Caco-2 (cell line): ENCODE measurements at regions not wholly inside any gene's neighbourhood (a gene's known extent, or its start where the extent isn't known, plus 50 kb on each side); places are given as distances from the start of the nearest gene placed in this dataset.

Experiments used
- BruUV-seq: library from RNA; stranded (reverse); fragments of 400-500 nt; replicated peaks from 2 replicates; lab custom pipeline; 2021; lab: Mats Ljungman, UMichigan
- CTCF ChIA-PET: fragments of 300-600 bp; sonication (Branson Sonifier 250); formaldehyde crosslinking; loops from one replicate; lab custom pipeline; 2022; ENCODE audit warnings: antibody characterized with exemption; lab: Charles Lee
- POLR2A ChIA-PET: fragments of 300-600 bp; sonication (Branson Sonifier 250); formaldehyde crosslinking; loops from one replicate; lab custom pipeline; 2022; ENCODE audit warnings: antibody characterized with exemption; lab: Charles Lee
- DNase-seq, 2 experiments: peaks; one replicate each; pipeline versions ENCODE4 v3.0.0 to v3.0.0-alpha.2; 2020 to 2022
- H3K27me3 ChIP-seq: replicated peaks from 2 replicates; pipeline ENCODE4 v1.6.0; 2011; ENCODE audit warnings: low read length; ENCODE audit not compliant: control insufficient read depth, insufficient read depth
- H3K36me3 ChIP-seq: 2 replicates; pipeline ENCODE4 v1.5.1; 2011; ENCODE audit warnings: low read length; ENCODE audit not compliant: control insufficient read depth, insufficient read depth
- H3K4me1 ChIP-seq: fragments of 250-450 bp; sonication (Bioruptor Pico); 2 replicates; pipeline ENCODE4 v1.5.1; 2020; ENCODE audit warnings: mild to moderate bottlenecking
- H3K4me3 ChIP-seq: 2 replicates; pipeline ENCODE4 v1.5.1; 2011; ENCODE audit warnings: low read depth, mild to moderate bottlenecking, control low read depth, low read length
- H3K9me3 ChIP-seq: fragments of 250-450 bp; sonication (Bioruptor Pico); 2 replicates; pipeline ENCODE4 v1.5.1; 2020; ENCODE audit warnings: mild to moderate bottlenecking, moderate library complexity
- H3K27ac Mint-ChIP-seq: one replicate; pipeline ENCODE4 v1.8.0; 2022; ENCODE audit warnings: mixed read lengths; ENCODE audit not compliant: unreplicated experiment
- H3K27me3 Mint-ChIP-seq: one replicate; pipeline ENCODE4 v1.8.0; 2022; ENCODE audit warnings: mixed read lengths; ENCODE audit not compliant: insufficient read depth, unreplicated experiment
- H3K36me3 Mint-ChIP-seq: one replicate; pipeline ENCODE4 v1.8.0; 2022; ENCODE audit warnings: mild to moderate bottlenecking, mixed read lengths; ENCODE audit not compliant: insufficient read depth, unreplicated experiment
- H3K4me1 Mint-ChIP-seq: one replicate; pipeline ENCODE4 v1.8.0; 2022; ENCODE audit warnings: low read depth, mixed read lengths; ENCODE audit not compliant: unreplicated experiment
- H3K4me3 Mint-ChIP-seq: one replicate; pipeline ENCODE4 v1.8.0; 2022; ENCODE audit warnings: mild to moderate bottlenecking, moderate library complexity, mixed read lengths; ENCODE audit not compliant: unreplicated experiment
- H3K9me3 Mint-ChIP-seq: one replicate; pipeline ENCODE4 v1.8.0; 2022; ENCODE audit warnings: mixed read lengths; ENCODE audit not compliant: unreplicated experiment
- CTCF ChIP-seq, 2 experiments: fragments of 200-600 bp in 1 of 2; IDR thresholded peaks; 1 replicate in 1 of 2; 2 replicates in 1 of 2; pipeline versions ENCODE4 v1.5.1 to v1.8.0; 2011 to 2022; ENCODE audit warnings: antibody characterized with exemption in 1 of 2, control low read depth in 1 of 2, inconsistent platforms in 1 of 2, low read depth in 1 of 2, low read length in 1 of 2, mild to moderate bottlenecking in 1 of 2, moderate library complexity in 1 of 2; ENCODE audit not compliant: insufficient read depth in 1 of 2, severe bottlenecking in 1 of 2, unreplicated experiment in 1 of 2
- intact Hi-C: fragments of 100-400 bp; cut with micrococcal nuclease; formaldehyde crosslinking; loops from one replicate; pipeline ENCODE4 v1.10.0; 2022; ENCODE audit not compliant: unreplicated experiment

DNA sequence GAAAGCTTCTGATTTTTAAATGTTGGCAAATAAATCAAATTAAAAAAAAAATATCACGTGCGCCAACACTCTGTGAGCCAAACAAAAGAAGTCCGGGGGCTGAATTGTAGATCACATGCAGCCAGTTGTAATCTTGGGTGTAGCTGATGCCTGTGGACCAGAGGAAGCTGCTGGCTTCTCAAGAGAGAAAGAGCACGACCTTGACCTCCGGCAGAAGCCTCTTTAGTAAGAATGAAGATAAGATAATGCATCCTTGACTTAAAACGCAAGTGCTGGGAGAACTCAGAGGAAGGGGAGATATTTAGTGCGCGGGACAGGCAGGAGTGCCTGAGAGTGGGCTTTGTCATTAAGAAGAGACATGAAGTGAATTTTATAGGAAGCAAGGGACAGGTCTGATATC lies 162.8 kb upstream of the TBX3 start:
- Mint-ChIP-seq H3K4me1 (peaks cover 7% of the 10 kb centered on the region), H3K4me3 (no peak overlapping the region), H3K36me3 (no peaks in the 10 kb centered on the region), H3K27me3 (no peaks in the 10 kb centered on the region), H3K9me3 (no peaks in the 10 kb centered on the region), H3K27ac (no peak overlapping the region)
- CTCF ChIA-PET: no interaction called here
- no peak for DNase-seq
- Histone ChIP-seq H3K27me3 (no peaks in the 10 kb centered on the region), H3K9me3 (no peaks in the 10 kb centered on the region), H3K36me3 (no peaks in the 10 kb centered on the region), H3K4me1 (peaks cover 1% of the 10 kb centered on the region; the same call in 1 of the 2 replicates), H3K4me3 (no peak overlapping the region)
- intact Hi-C loops: no loop called here
- TF ChIP-seq CTCF (IDR thresholded peaks at IDR 0.05; ENCODE audit: insufficient read depth in 1 of 2, low read depth in 1 of 2, low read length in 1 of 2, severe bottlenecking in 1 of 2, unreplicated experiment in 1 of 2): no peak
- POLR2A ChIA-PET: no interaction called here
- no TSS peak for BruUV-seq

DNA sequence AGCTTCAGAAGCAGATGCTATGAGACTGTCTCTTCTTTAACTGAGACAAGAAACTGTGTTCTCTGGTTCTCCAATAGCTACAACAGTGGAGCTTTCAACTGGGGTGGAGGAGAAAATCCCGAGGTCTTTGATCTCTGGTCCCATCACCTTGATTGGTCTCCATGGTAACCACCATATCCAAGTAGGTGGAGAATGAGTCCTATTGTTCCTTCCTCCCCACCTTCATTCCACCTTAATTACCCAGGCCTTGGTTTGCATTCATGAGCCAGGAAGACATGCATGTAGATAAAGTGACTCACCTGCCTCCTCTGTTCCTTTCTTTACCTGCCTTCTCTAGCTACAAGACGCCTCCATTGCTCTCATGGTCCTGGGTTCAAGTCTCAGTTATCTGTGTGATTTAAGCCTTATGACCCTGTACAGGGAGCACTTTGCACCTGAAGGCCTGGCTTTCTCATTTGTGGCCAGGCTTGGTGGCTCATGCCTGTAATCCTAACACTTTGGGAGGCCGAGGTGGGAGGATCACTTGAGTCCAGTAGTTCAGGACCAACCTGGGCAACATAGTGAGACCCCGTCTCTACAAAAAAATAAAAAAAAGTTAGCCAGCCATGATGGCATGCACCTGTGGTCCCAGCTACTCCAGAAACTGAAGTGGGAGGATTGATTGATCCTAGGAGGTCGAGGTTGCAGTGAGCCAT lies 157.7 kb upstream of the TBX3 start:
- BruUV-seq: no TSS peak
- H3K9me3 ChIP-seq: no peaks in the 10 kb centered on the region
- intact Hi-C loops: no loop called here
- no peaks in the 10 kb centered on the region for H3K27me3 ChIP-seq
- H3K4me3 ChIP-seq: no peak overlapping the region
- no peak for TF ChIP-seq CTCF (IDR thresholded peaks at IDR 0.05; ENCODE audit: insufficient read depth in 1 of 2, low read depth in 1 of 2, low read length in 1 of 2, severe bottlenecking in 1 of 2, unreplicated experiment in 1 of 2)
- Mint-ChIP-seq H3K4me1 (no peaks in the 10 kb centered on the region), H3K27me3 (no peaks in the 10 kb centered on the region), H3K4me3 (no peak overlapping the region), H3K27ac (peak overlapping the region; percentile 64), H3K36me3 (no peaks in the 10 kb centered on the region), H3K9me3 (no peaks in the 10 kb centered on the region)
- ChIA-PET CTCF (interaction anchor here (0.6 kb wide), 1 partner anchor 23 kb away, joined by 3 read pairs; no protein-coding TSS in a partner anchor), POLR2A (interaction anchor here (0.9 kb wide), 1 partner anchor 158 kb away, joined by 5 read pairs; the partner anchor contains the start of gene TBX3)
- DNase-seq: peak; percentile 20 to 42
- peaks cover 12% of the 10 kb centered on the region for H3K4me1 ChIP-seq
- H3K36me3 ChIP-seq: no peaks in the 10 kb centered on the region

DNA sequence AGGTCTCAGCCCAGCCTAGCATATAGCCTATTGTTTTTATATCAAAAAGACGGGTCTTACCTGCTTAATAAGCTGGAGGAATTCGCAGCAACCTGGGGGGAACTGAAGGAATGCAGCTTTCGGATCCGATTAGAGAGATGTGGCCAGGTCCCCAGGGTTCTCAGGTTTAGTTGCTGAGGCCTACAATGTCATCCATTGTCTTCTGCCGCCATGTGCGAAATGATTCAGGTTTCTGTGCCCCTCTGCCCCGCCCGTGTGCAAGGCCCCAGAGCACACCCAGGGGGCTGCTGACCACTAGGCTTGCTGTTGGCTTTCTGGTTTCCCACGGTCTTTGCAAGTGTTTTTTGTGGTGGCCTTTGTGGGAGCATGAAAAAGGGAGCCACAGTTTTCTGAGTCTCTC lies 154.5 kb upstream of the TBX3 start:
- Mint-ChIP-seq H3K27ac (no peak overlapping the region), H3K4me3 (no peak overlapping the region), H3K27me3 (no peaks in the 10 kb centered on the region), H3K4me1 (no peaks in the 10 kb centered on the region), H3K36me3 (no peaks in the 10 kb centered on the region), H3K9me3 (no peaks in the 10 kb centered on the region)
- Histone ChIP-seq H3K36me3 (no peaks in the 10 kb centered on the region), H3K4me3 (no peak overlapping the region), H3K9me3 (no peaks in the 10 kb centered on the region; the same call in 1 of the 2 replicates), H3K4me1 (peaks cover 12% of the 10 kb centered on the region), H3K27me3 (no peaks in the 10 kb centered on the region)
- no peak for TF ChIP-seq CTCF (IDR thresholded peaks at IDR 0.05; ENCODE audit: insufficient read depth in 1 of 2, low read depth in 1 of 2, low read length in 1 of 2, severe bottlenecking in 1 of 2, unreplicated experiment in 1 of 2)
- no TSS peak for BruUV-seq
- no peak for DNase-seq
- POLR2A ChIA-PET: no interaction called here
- CTCF ChIA-PET: no interaction called here
- intact Hi-C loops: no loop called here
